ENCODE measurements at regions not wholly inside any gene's neighbourhood (a gene's known extent, or its start where the extent isn't known, plus 50 kb on each side); places are given as distances from the start of the nearest gene placed in this dataset.
"Not testable (repeated sequence)": the region's sequence is repeated elsewhere in the genome, so short reads cannot be mapped to it uniquely, and the experiment has no call there.

- no peak for DNase-seq
Measured at GRCh38 chr14:90458536-90458935, 61.7 kb downstream of the CALM1 start.

- DNase-seq = no peak
Measured at GRCh38 chr14:90460136-90460535, 63.3 kb downstream of the CALM1 start.

DNA sequence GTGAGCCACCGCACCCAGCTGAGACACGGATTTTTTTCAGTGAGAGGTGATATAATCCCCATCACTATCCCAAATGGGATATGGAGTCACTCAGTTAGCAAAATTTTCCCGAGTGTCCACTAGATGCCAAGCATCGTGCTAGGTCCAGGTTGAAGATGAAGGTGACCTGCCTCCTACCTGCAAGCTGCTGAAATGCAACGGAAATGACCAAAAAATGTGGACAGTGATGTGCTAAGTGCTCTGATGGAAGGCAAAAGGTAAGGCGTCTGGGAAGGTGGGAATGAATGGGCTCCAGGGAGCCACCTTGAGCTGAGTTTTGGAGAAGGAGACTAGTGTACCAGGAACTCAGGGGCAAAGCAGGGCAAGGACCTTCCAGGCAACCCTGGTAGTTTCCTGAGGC is 64.6 kb downstream of the CALM1 start:
- DNase-seq = no peak

GRCh38 chr14:90464481-90464880 is 67.7 kb downstream of the CALM1 start:
- DNase-seq = no peak

- DNase-seq = peak; percentile 80
Measured at GRCh38 chr14:90467501-90467900, 70.7 kb downstream of the CALM1 start.

GRCh38 chr14:90469416-90469815 is 72.6 kb downstream of the CALM1 start:
- not testable (repeated sequence) for DNase-seq

GRCh38 chr14:90472632-90473031 is 75.8 kb downstream of the CALM1 start:
- no peak for DNase-seq
